ENCODE measurements at regions not wholly inside any gene's neighbourhood (a gene's known extent, or its start where the extent isn't known, plus 50 kb on each side); places are given as distances from the start of the nearest gene placed in this dataset.

DNA sequence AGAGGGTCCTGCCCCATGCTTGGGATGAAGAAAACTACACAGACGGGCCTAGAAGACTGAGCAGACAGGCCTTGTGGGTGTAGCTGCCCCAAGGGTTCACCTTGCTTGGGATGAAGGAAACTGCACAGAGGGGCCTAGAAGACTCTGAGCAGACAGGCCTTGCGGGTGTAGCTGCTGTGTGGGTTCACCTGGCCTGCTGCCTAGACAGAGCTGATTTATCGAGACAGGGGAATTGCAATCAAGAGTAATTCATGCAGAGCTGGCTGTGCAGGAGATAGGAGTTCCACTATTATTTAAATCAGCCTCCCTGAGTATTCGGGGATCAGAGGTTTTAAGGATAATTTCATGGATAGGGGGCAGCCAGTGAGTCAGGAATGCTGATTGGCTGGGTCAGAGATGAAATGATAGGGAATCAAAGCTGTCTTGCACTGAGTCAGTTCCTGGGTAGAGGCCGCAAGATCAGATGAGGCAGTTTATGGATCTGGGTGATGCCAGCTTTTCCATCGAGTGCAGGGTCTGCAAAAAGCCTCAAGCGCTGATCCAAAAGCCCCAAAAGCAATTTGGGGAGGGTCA, 341.4 kb downstream of the GALR1 start:
- intact Hi-C loops (cut with DNase I) = no loop called here
- H3K9me3 ChIP-seq = no peaks in the 10 kb centered on the region
- no peak for DNase-seq
- H3K27ac ChIP-seq = no peak overlapping the region
- no peaks in the 10 kb centered on the region for H3K36me3 ChIP-seq
- no peaks in the 10 kb centered on the region for H3K27me3 ChIP-seq (ENCODE audit: low read depth)
- TF ChIP-seq, protein P1, sequence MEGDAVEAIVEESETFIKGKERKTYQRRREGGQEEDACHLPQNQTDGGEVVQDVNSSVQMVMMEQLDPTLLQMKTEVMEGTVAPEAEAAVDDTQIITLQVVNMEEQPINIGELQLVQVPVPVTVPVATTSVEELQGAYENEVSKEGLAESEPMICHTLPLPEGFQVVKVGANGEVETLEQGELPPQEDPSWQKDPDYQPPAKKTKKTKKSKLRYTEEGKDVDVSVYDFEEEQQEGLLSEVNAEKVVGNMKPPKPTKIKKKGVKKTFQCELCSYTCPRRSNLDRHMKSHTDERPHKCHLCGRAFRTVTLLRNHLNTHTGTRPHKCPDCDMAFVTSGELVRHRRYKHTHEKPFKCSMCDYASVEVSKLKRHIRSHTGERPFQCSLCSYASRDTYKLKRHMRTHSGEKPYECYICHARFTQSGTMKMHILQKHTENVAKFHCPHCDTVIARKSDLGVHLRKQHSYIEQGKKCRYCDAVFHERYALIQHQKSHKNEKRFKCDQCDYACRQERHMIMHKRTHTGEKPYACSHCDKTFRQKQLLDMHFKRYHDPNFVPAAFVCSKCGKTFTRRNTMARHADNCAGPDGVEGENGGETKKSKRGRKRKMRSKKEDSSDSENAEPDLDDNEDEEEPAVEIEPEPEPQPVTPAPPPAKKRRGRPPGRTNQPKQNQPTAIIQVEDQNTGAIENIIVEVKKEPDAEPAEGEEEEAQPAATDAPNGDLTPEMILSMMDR (IDR thresholded peaks at IDR 0.05) = no peak
- no peaks in the 10 kb centered on the region for H3K4me1 ChIP-seq
- no peak for ATAC-seq
- H3K4me3 ChIP-seq = no peak overlapping the region

DNA sequence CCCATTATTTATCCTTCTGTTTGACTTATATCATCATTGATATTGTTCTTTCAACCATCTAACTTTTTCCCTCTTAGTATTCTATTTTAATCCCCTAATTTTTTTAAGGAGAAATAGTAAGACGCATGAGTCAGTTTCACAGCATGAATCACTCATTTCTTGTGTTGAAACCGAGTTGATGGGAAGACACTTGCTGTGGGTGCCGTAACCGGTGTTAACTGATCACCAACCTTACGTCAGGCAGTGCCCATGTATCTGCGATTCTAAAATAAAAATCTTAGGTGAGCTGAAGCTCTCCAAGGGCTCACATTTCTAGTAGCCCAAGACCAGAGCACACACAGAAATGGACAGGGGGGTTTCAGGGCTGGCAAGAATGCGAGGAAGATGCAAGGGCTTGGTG, 348.1 kb downstream of the GALR1 start:
- Histone ChIP-seq H3K36me3 (no peaks in the 10 kb centered on the region), H3K27ac (no peak overlapping the region), H3K4me3 (no peak overlapping the region), H3K9me3 (no peaks in the 10 kb centered on the region), H3K4me1 (no peaks in the 10 kb centered on the region), H3K27me3 (ENCODE audit: low read depth) (no peaks in the 10 kb centered on the region)
- TF ChIP-seq, protein P1 (IDR thresholded peaks at IDR 0.05) = no peak
- intact Hi-C loops (cut with DNase I) = no loop called here
- ATAC-seq (no peak), DNase-seq (no peak)

- no peaks in the 10 kb centered on the region for H3K4me1 ChIP-seq
- H3K27me3 ChIP-seq (ENCODE audit: low read depth) = no peaks in the 10 kb centered on the region
- DNase-seq (no peak), ATAC-seq (peak in 1 of 2 donors; percentile 25)
- no peak overlapping the region for H3K4me3 ChIP-seq
- H3K36me3 ChIP-seq = no peaks in the 10 kb centered on the region
- intact Hi-C loops (cut with DNase I) = loop anchor here (10.0 kb wide), 1 partner anchor 56 kb away; no protein-coding TSS in a partner anchor
- TF ChIP-seq, protein P1 (IDR thresholded peaks at IDR 0.05) = no peak
- no peak overlapping the region for H3K27ac ChIP-seq
- H3K9me3 ChIP-seq = no peaks in the 10 kb centered on the region
These were observed 351.0 kb downstream of the GALR1 start for GRCh38 chr18:77600674-77601073.

- no peak for DNase-seq
- Histone ChIP-seq H3K36me3 (no peaks in the 10 kb centered on the region), H3K9me3 (no peaks in the 10 kb centered on the region), H3K4me1 (no peaks in the 10 kb centered on the region), H3K4me3 (no peak overlapping the region), H3K27me3 (ENCODE audit: low read depth) (no peaks in the 10 kb centered on the region), H3K27ac (no peak overlapping the region)
- no peak for ATAC-seq
- TF ChIP-seq, protein P1 (IDR thresholded peaks at IDR 0.05) = no peak
- intact Hi-C loops (cut with DNase I) = loop anchor here (10.0 kb wide), 1 partner anchor 57 kb away; no protein-coding TSS in a partner anchor
These were observed 351.9 kb downstream of the GALR1 start for GRCh38 chr18:77601567-77601966.

- Histone ChIP-seq H3K4me1 (no peaks in the 10 kb centered on the region), H3K27ac (no peak overlapping the region), H3K27me3 (ENCODE audit: low read depth) (no peaks in the 10 kb centered on the region), H3K9me3 (no peaks in the 10 kb centered on the region), H3K4me3 (no peak overlapping the region), H3K36me3 (no peaks in the 10 kb centered on the region)
- intact Hi-C loops (cut with DNase I) = loop anchor here (10.0 kb wide), 1 partner anchor 62 kb away; no protein-coding TSS in a partner anchor
- TF ChIP-seq, protein P1 (IDR thresholded peaks at IDR 0.05) = no peak
- DNase-seq (no peak), ATAC-seq (peak in 1 of 2 donors; percentile 32)
These were observed 357.4 kb downstream of the GALR1 start for GRCh38 chr18:77607087-77607486.

Measured in lower lobe of right lung (tissue), 2 donors.